ENCODE measurements at regions not wholly inside any gene's neighbourhood (a gene's known extent, or its start where the extent isn't known, plus 50 kb on each side); places are given as distances from the start of the nearest gene placed in this dataset.

- TF ChIP-seq CEBPB (IDR thresholded peaks at IDR 0.05; ENCODE audit: borderline replicate concordance in 1 of 2, low read depth in 2 of 2, low read length in 2 of 2) (no peak), ATF7 (IDR thresholded peaks at IDR 0.05; ENCODE audit: low read depth) (no peak), CTCF (IDR thresholded peaks at IDR 0.05 in 2 of 3, conservative IDR thresholded peaks at IDR 0.05 in 1 of 3; ENCODE audit: control insufficient read depth in 2 of 3, extremely low read depth in 1 of 3, insufficient read depth in 1 of 3, low read depth in 3 of 3, low read length in 3 of 3) (no peak), E2F4 (IDR thresholded peaks at IDR 0.05; ENCODE audit: low read depth, low read length) (no peak)
These were observed 1018.3 kb upstream of the RAG2 start (continued) for GRCh38 chr11:37616291-37616690.

- no TSS peak for BruUV-seq (replicated peaks)
- H3K27ac ChIP-seq (ENCODE audit: control insufficient read depth, insufficient read depth): no peak overlapping the region
- ChIA-PET POLR2A (no interaction called here), SMC1A (ENCODE audit: uncharacterized antibody, unreplicated experiment) (no interaction called here), RAD21 (ENCODE audit: unreplicated experiment) (no interaction called here), CTCF (no interaction called here)
- no peaks in the 10 kb centered on the region for H4K20me1 ChIP-seq (ENCODE audit: control insufficient read depth, insufficient read depth)
- H3K4me1 ChIP-seq (ENCODE audit: control insufficient read depth, insufficient read depth, low read length): no peaks in the 10 kb centered on the region
- no peaks in the 10 kb centered on the region for H3K79me2 ChIP-seq (ENCODE audit: control insufficient read depth, insufficient read depth, low read length)
- WGBS (ENCODE audit: insufficient coverage, insufficient replicate concordance, low lambda C conversion rate, missing lambda C conversion rate): 6% methylated on average over 1 of the region's 1 CpG
- H3K4me2 ChIP-seq (ENCODE audit: control insufficient read depth, insufficient read depth): no peak overlapping the region
- no peaks in the 10 kb centered on the region for H3K27me3 ChIP-seq (replicated peaks in 1 of 2; ENCODE audit: control insufficient read depth in 2 of 2, insufficient read depth in 2 of 2, low read length in 1 of 2)
- no peaks in the 10 kb centered on the region for H3K36me3 ChIP-seq (ENCODE audit: control insufficient read depth in 2 of 2, insufficient read depth in 2 of 2, low read length in 1 of 2)
- no peak overlapping the region for H2AFZ ChIP-seq (ENCODE audit: control insufficient read depth, low read depth, low read length)
- H3K9me3 ChIP-seq (replicated peaks; ENCODE audit: control insufficient read depth, insufficient read depth, low read length): no peaks in the 10 kb centered on the region
- intact Hi-C loops (cut with micrococcal nuclease; ENCODE audit: unreplicated experiment) (no loop called here), in situ Hi-C loops (cut with MboI) (no loop called here)
- no peak overlapping the region for H3K9ac ChIP-seq (ENCODE audit: control insufficient read depth, insufficient read depth, low read length)
- ATAC-seq (no peak), FAIRE-seq (no peak), DNase-seq (ENCODE audit: low read depth, low spot score) (no peak)
- TF ChIP-seq CBFB (IDR thresholded peaks at IDR 0.05; ENCODE audit: low read depth) (no peak), NR2F1 (conservative IDR thresholded peaks at IDR 0.05) (no peak), HDGF (IDR thresholded peaks at IDR 0.05) (no peak), KLF5 (IDR thresholded peaks at IDR 0.05; ENCODE audit: partially characterized antibody) (no peak), PRDM15 (CRISPR knock-in tag; IDR thresholded peaks at IDR 0.05) (no peak)
- no peak overlapping the region for H3K4me3 ChIP-seq
These were observed 1015.0 kb upstream of the RAG2 start for GRCh38 chr11:37613031-37613430.

Measured in GM12878 (cell line).